ENCODE measurements at regions not wholly inside any gene's neighbourhood (a gene's known extent, or its start where the extent isn't known, plus 50 kb on each side); places are given as distances from the start of the nearest gene placed in this dataset.

- TF ChIP-seq CTCF (conservative IDR thresholded peaks at IDR 0.05; ENCODE audit: low read length) (no peak), EZH2phosphoT487 (IDR thresholded peaks at IDR 0.05; ENCODE audit: borderline replicate concordance, low read depth, low read length) (no peak)
Observed at GRCh38 chr5:166991601-166992000, 1299.8 kb upstream of the WWC1 start.
